ENCODE measurements at regions not wholly inside any gene's neighbourhood (a gene's known extent, or its start where the extent isn't known, plus 50 kb on each side); places are given as distances from the start of the nearest gene placed in this dataset.

GRCh38 chr5:14960120-14960462 is 88.5 kb upstream of the ANKH start:
- H3K27me3 ChIP-seq, result no peaks in the 10 kb centered on the region
- TF ChIP-seq POLR2A (IDR thresholded peaks at IDR 0.05; ENCODE audit: low read depth) (no peak), POLR2AphosphoS5 (IDR thresholded peaks at IDR 0.05) (no peak), EP300 (IDR thresholded peaks at IDR 0.05) (no peak), CTCF (IDR thresholded peaks at IDR 0.05) (no peak)
- no peak for DNase-seq (ENCODE audit: extremely low spot score)
- no peak overlapping the region for H3K4me3 ChIP-seq
- H3K9me3 ChIP-seq, result no peaks in the 10 kb centered on the region
- no peaks in the 10 kb centered on the region for H3K36me3 ChIP-seq
- intact Hi-C loops (cut with DNase I), result no loop called here
- WGBS, result 100% methylated on average over 8 of the region's 17 CpGs
- no peak overlapping the region for H3K27ac ChIP-seq (replicated peaks in 1 of 4)
- H3K4me1 ChIP-seq, result no peaks in the 10 kb centered on the region

GRCh38 chr5:14959399-14960119 is 88.0 kb upstream of the ANKH start:
- Histone ChIP-seq H3K4me3 (no peak overlapping the region), H3K9me3 (no peaks in the 10 kb centered on the region), H3K4me1 (no peaks in the 10 kb centered on the region), H3K27ac (replicated peaks in 1 of 4) (no peak overlapping the region), H3K36me3 (no peaks in the 10 kb centered on the region), H3K27me3 (no peaks in the 10 kb centered on the region)
- no peak for DNase-seq (ENCODE audit: extremely low spot score)
- TF ChIP-seq POLR2A (IDR thresholded peaks at IDR 0.05; ENCODE audit: low read depth) (no peak), CTCF (IDR thresholded peaks at IDR 0.05) (no peak), POLR2AphosphoS5 (IDR thresholded peaks at IDR 0.05) (no peak)
- intact Hi-C loops (cut with DNase I), result no loop called here
- 90% methylated on average over 12 of the region's 12 CpGs for WGBS

GRCh38 chr5:14958188-14958587 is 86.6 kb upstream of the ANKH start:
- 100% methylated on average over 2 of the region's 2 CpGs for WGBS
- Histone ChIP-seq H3K4me1 (no peaks in the 10 kb centered on the region), H3K36me3 (no peaks in the 10 kb centered on the region), H3K9me3 (no peaks in the 10 kb centered on the region), H3K27ac (replicated peaks in 1 of 4) (no peak overlapping the region), H3K4me3 (no peak overlapping the region), H3K27me3 (no peaks in the 10 kb centered on the region)
- no peak for DNase-seq (ENCODE audit: extremely low spot score)
- intact Hi-C loops (cut with DNase I), result no loop called here
- TF ChIP-seq POLR2A (IDR thresholded peaks at IDR 0.05; ENCODE audit: low read depth), result no peak
- no peak for TF ChIP-seq EP300 (IDR thresholded peaks at IDR 0.05)
- TF ChIP-seq CTCF (IDR thresholded peaks at IDR 0.05), result no peak
- TF ChIP-seq POLR2AphosphoS5 (IDR thresholded peaks at IDR 0.05), result no peak

GRCh38 chr5:14956423-14957046 is 85.0 kb upstream of the ANKH start:
- intact Hi-C loops (cut with DNase I), result no loop called here
- no peaks in the 10 kb centered on the region for H3K36me3 ChIP-seq
- no peak overlapping the region for H3K4me3 ChIP-seq
- no peaks in the 10 kb centered on the region for H3K4me1 ChIP-seq
- 85% methylated on average over 6 of the region's 6 CpGs for WGBS
- H3K27me3 ChIP-seq, result no peaks in the 10 kb centered on the region
- H3K9me3 ChIP-seq, result no peaks in the 10 kb centered on the region
- TF ChIP-seq EP300 (IDR thresholded peaks at IDR 0.05) (no peak), POLR2A (IDR thresholded peaks at IDR 0.05; ENCODE audit: low read depth) (no peak), CTCF (IDR thresholded peaks at IDR 0.05) (no peak), POLR2AphosphoS5 (IDR thresholded peaks at IDR 0.05) (no peak)
- no peak for DNase-seq (ENCODE audit: extremely low spot score)
- H3K27ac ChIP-seq (replicated peaks in 1 of 4), result no peak overlapping the region

All from esophagus muscularis mucosa (tissue), 4 donors.